ENCODE measurements at regions not wholly inside any gene's neighbourhood (a gene's known extent, or its start where the extent isn't known, plus 50 kb on each side); places are given as distances from the start of the nearest gene placed in this dataset.

GRCh38 chr16:6247150-6247549 is 1085.5 kb upstream of the RBFOX1 start:
- no peak overlapping the region for H3K4me3 Mint-ChIP-seq
- DNase-seq (ENCODE audit: low spot score) = no peak
- no peaks in the 10 kb centered on the region for H3K4me1 Mint-ChIP-seq (ENCODE audit: low read depth)
- no peak overlapping the region for H3K27ac Mint-ChIP-seq
- no peaks in the 10 kb centered on the region for H3K27me3 Mint-ChIP-seq (ENCODE audit: insufficient read depth)
- H3K9me3 Mint-ChIP-seq = peaks cover 32% of the 10 kb centered on the region
- no peaks in the 10 kb centered on the region for H3K36me3 Mint-ChIP-seq (ENCODE audit: low read depth)
- intact Hi-C loops (cut with micrococcal nuclease) = no loop called here

- no peaks in the 10 kb centered on the region for H3K36me3 Mint-ChIP-seq (ENCODE audit: low read depth)
- no peaks in the 10 kb centered on the region for H3K4me1 Mint-ChIP-seq (ENCODE audit: low read depth)
- no peak overlapping the region for H3K4me3 Mint-ChIP-seq
- intact Hi-C loops (cut with micrococcal nuclease) = no loop called here
- no peaks in the 10 kb centered on the region for H3K27me3 Mint-ChIP-seq (ENCODE audit: insufficient read depth)
- peaks cover 27% of the 10 kb centered on the region for H3K9me3 Mint-ChIP-seq
- no peak for DNase-seq (ENCODE audit: low spot score)
- H3K27ac Mint-ChIP-seq = no peak overlapping the region
These were observed 1086.4 kb upstream of the RBFOX1 start for GRCh38 chr16:6246266-6246665.

GRCh38 chr16:6232056-6232455 is 1100.6 kb upstream of the RBFOX1 start:
- Mint-ChIP-seq H3K36me3 (ENCODE audit: low read depth) (no peaks in the 10 kb centered on the region), H3K9me3 (peaks cover 22% of the 10 kb centered on the region), H3K4me3 (no peak overlapping the region), H3K27me3 (ENCODE audit: insufficient read depth) (no peaks in the 10 kb centered on the region), H3K27ac (no peak overlapping the region), H3K4me1 (ENCODE audit: low read depth) (no peaks in the 10 kb centered on the region)
- intact Hi-C loops (cut with micrococcal nuclease) = no loop called here
- no peak for DNase-seq (ENCODE audit: low spot score)

GRCh38 chr16:6231398-6231797 is 1101.2 kb upstream of the RBFOX1 start:
- Mint-ChIP-seq H3K27me3 (ENCODE audit: insufficient read depth) (no peaks in the 10 kb centered on the region), H3K9me3 (peaks cover 22% of the 10 kb centered on the region), H3K27ac (no peak overlapping the region), H3K4me1 (ENCODE audit: low read depth) (no peaks in the 10 kb centered on the region), H3K36me3 (ENCODE audit: low read depth) (no peaks in the 10 kb centered on the region), H3K4me3 (no peak overlapping the region)
- DNase-seq (ENCODE audit: low spot score) = no peak
- intact Hi-C loops (cut with micrococcal nuclease) = no loop called here

GRCh38 chr16:6229186-6229585 is 1103.5 kb upstream of the RBFOX1 start:
- H3K4me3 Mint-ChIP-seq = no peak overlapping the region
- H3K4me1 Mint-ChIP-seq (ENCODE audit: low read depth) = no peaks in the 10 kb centered on the region
- H3K27me3 Mint-ChIP-seq (ENCODE audit: insufficient read depth) = no peaks in the 10 kb centered on the region
- no peak overlapping the region for H3K27ac Mint-ChIP-seq
- peaks cover 26% of the 10 kb centered on the region for H3K9me3 Mint-ChIP-seq
- intact Hi-C loops (cut with micrococcal nuclease) = no loop called here
- H3K36me3 Mint-ChIP-seq (ENCODE audit: low read depth) = no peaks in the 10 kb centered on the region
- no peak for DNase-seq (ENCODE audit: low spot score)

GRCh38 chr16:6218855-6219254 is 1113.8 kb upstream of the RBFOX1 start:
- peaks cover 18% of the 10 kb centered on the region for H3K9me3 Mint-ChIP-seq
- DNase-seq (ENCODE audit: low spot score) = no peak
- no peak overlapping the region for H3K27ac Mint-ChIP-seq
- H3K36me3 Mint-ChIP-seq (ENCODE audit: low read depth) = no peaks in the 10 kb centered on the region
- no peaks in the 10 kb centered on the region for H3K4me1 Mint-ChIP-seq (ENCODE audit: low read depth)
- no peaks in the 10 kb centered on the region for H3K27me3 Mint-ChIP-seq (ENCODE audit: insufficient read depth)
- intact Hi-C loops (cut with micrococcal nuclease) = no loop called here
- H3K4me3 Mint-ChIP-seq = no peak overlapping the region

- Mint-ChIP-seq H3K36me3 (ENCODE audit: low read depth) (no peaks in the 10 kb centered on the region), H3K9me3 (peaks cover 18% of the 10 kb centered on the region), H3K27me3 (ENCODE audit: insufficient read depth) (no peaks in the 10 kb centered on the region), H3K4me3 (no peak overlapping the region), H3K4me1 (ENCODE audit: low read depth) (no peaks in the 10 kb centered on the region), H3K27ac (no peak overlapping the region)
- DNase-seq (ENCODE audit: low spot score) = no peak
- intact Hi-C loops (cut with micrococcal nuclease) = no loop called here
These were observed 1115.8 kb upstream of the RBFOX1 start for GRCh38 chr16:6216836-6217235.

GRCh38 chr16:6211644-6212043 is 1114.0 kb upstream of the EEF2KMT start:
- Mint-ChIP-seq H3K27ac (no peak overlapping the region), H3K4me3 (no peak overlapping the region), H3K4me1 (ENCODE audit: low read depth) (no peaks in the 10 kb centered on the region), H3K36me3 (ENCODE audit: low read depth) (no peaks in the 10 kb centered on the region), H3K9me3 (peaks cover 11% of the 10 kb centered on the region), H3K27me3 (ENCODE audit: insufficient read depth) (no peaks in the 10 kb centered on the region)
- DNase-seq (ENCODE audit: low spot score) = no peak
- intact Hi-C loops (cut with micrococcal nuclease) = no loop called here

- DNase-seq (ENCODE audit: low spot score) = no peak
- intact Hi-C loops (cut with micrococcal nuclease) = no loop called here
- no peaks in the 10 kb centered on the region for H3K27me3 Mint-ChIP-seq (ENCODE audit: insufficient read depth)
- H3K36me3 Mint-ChIP-seq (ENCODE audit: low read depth) = no peaks in the 10 kb centered on the region
- H3K9me3 Mint-ChIP-seq = peaks cover 7% of the 10 kb centered on the region
- no peak overlapping the region for H3K4me3 Mint-ChIP-seq
- no peak overlapping the region for H3K27ac Mint-ChIP-seq
- H3K4me1 Mint-ChIP-seq (ENCODE audit: low read depth) = no peaks in the 10 kb centered on the region
These were observed 1111.8 kb upstream of the EEF2KMT start for GRCh38 chr16:6209355-6209930.

GRCh38 chr16:6207580-6207979 is 1110.0 kb upstream of the EEF2KMT start:
- Mint-ChIP-seq H3K9me3 (peaks cover 9% of the 10 kb centered on the region), H3K4me3 (no peak overlapping the region), H3K27me3 (ENCODE audit: insufficient read depth) (no peaks in the 10 kb centered on the region), H3K4me1 (ENCODE audit: low read depth) (no peaks in the 10 kb centered on the region), H3K27ac (no peak overlapping the region), H3K36me3 (ENCODE audit: low read depth) (no peaks in the 10 kb centered on the region)
- intact Hi-C loops (cut with micrococcal nuclease) = no loop called here
- no peak for DNase-seq (ENCODE audit: low spot score)

- Mint-ChIP-seq H3K27me3 (ENCODE audit: insufficient read depth) (no peaks in the 10 kb centered on the region), H3K27ac (no peak overlapping the region), H3K4me3 (no peak overlapping the region), H3K36me3 (ENCODE audit: low read depth) (no peaks in the 10 kb centered on the region), H3K9me3 (peaks cover 9% of the 10 kb centered on the region), H3K4me1 (ENCODE audit: low read depth) (no peaks in the 10 kb centered on the region)
- intact Hi-C loops (cut with micrococcal nuclease) = no loop called here
- DNase-seq (ENCODE audit: low spot score) = no peak
These were observed 1109.5 kb upstream of the EEF2KMT start for GRCh38 chr16:6207124-6207523.

- no peak overlapping the region for H3K27ac Mint-ChIP-seq
- intact Hi-C loops (cut with micrococcal nuclease) = no loop called here
- no peaks in the 10 kb centered on the region for H3K4me1 Mint-ChIP-seq (ENCODE audit: low read depth)
- H3K36me3 Mint-ChIP-seq (ENCODE audit: low read depth) = no peaks in the 10 kb centered on the region
- H3K9me3 Mint-ChIP-seq = peaks cover 9% of the 10 kb centered on the region
- H3K27me3 Mint-ChIP-seq (ENCODE audit: insufficient read depth) = no peaks in the 10 kb centered on the region
- no peak for DNase-seq (ENCODE audit: low spot score)
- H3K4me3 Mint-ChIP-seq = no peak overlapping the region
These were observed 1108.5 kb upstream of the EEF2KMT start for GRCh38 chr16:6206080-6206479.

GRCh38 chr16:6204945-6205344 is 1107.3 kb upstream of the EEF2KMT start:
- no peaks in the 10 kb centered on the region for H3K27me3 Mint-ChIP-seq (ENCODE audit: insufficient read depth)
- peaks cover 9% of the 10 kb centered on the region for H3K9me3 Mint-ChIP-seq
- no peaks in the 10 kb centered on the region for H3K36me3 Mint-ChIP-seq (ENCODE audit: low read depth)
- no peak for DNase-seq (ENCODE audit: low spot score)
- H3K27ac Mint-ChIP-seq = no peak overlapping the region
- H3K4me3 Mint-ChIP-seq = no peak overlapping the region
- no peaks in the 10 kb centered on the region for H3K4me1 Mint-ChIP-seq (ENCODE audit: low read depth)
- intact Hi-C loops (cut with micrococcal nuclease) = no loop called here

- DNase-seq (ENCODE audit: low spot score) = no peak
- H3K27me3 Mint-ChIP-seq (ENCODE audit: insufficient read depth) = no peaks in the 10 kb centered on the region
- H3K4me1 Mint-ChIP-seq (ENCODE audit: low read depth) = no peaks in the 10 kb centered on the region
- H3K27ac Mint-ChIP-seq = no peak overlapping the region
- H3K4me3 Mint-ChIP-seq = no peak overlapping the region
- H3K9me3 Mint-ChIP-seq = peaks cover 12% of the 10 kb centered on the region
- H3K36me3 Mint-ChIP-seq (ENCODE audit: low read depth) = no peaks in the 10 kb centered on the region
- intact Hi-C loops (cut with micrococcal nuclease) = no loop called here
These were observed 1103.3 kb upstream of the EEF2KMT start for GRCh38 chr16:6200861-6201260.
